GM19328 (cell line): ENCODE measurements at regions not wholly inside any gene's neighbourhood (a gene's known extent, or its start where the extent isn't known, plus 50 kb on each side); places are given as distances from the start of the nearest gene placed in this dataset.

Source experiments
- ATAC-seq: cut with Tn5 transposase; IDR thresholded peaks from one replicate; pipeline ENCODE4 v1.9.1; 2021; ENCODE audit warnings: mild to moderate bottlenecking, moderate library complexity; ENCODE audit not compliant: unreplicated experiment

- ATAC-seq = no peak
These were observed 668.5 kb downstream of the PCDH18 start for GRCh38 chr4:136863756-136864155.

DNA sequence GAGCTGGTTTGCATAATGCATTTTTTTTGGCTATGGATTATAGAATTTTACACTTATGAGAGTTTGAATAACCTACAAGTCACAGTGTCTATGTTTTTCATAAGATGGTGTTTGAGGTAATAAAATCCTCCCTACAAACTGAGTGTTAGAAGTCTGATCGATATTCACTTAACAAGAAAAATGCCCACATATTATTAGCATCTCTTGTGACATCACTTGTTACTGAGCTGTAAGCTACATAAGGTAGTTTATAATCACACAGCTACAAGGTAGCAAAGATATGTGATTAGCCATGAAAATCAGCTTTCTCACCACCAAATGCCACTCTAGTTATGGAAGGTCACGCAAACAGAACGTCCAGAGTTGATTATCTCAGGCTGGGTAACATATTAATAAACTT is 669.6 kb downstream of the PCDH18 start:
- no peak for ATAC-seq

- ATAC-seq = no peak
These were observed 671.2 kb downstream of the PCDH18 start for GRCh38 chr4:136861091-136861490.

DNA sequence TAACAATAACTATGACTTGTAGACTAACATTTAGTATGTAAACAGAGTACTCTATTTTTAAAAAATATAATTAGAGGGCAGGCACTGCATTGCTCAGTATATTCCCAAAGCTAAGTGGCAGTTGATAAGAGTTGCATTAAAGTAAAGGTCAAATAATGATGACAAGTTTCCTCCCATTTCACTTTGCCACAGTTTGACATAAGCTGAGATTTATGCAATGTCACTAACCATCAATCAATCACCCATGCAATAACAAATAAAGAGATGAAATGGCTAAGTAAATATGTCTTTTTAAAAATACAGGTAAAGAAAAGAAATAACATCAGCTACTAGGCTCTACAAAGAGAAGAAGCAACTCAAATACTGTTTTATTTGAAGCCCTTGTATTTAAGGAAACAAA is 673.4 kb downstream of the PCDH18 start:
- ATAC-seq = no peak

DNA sequence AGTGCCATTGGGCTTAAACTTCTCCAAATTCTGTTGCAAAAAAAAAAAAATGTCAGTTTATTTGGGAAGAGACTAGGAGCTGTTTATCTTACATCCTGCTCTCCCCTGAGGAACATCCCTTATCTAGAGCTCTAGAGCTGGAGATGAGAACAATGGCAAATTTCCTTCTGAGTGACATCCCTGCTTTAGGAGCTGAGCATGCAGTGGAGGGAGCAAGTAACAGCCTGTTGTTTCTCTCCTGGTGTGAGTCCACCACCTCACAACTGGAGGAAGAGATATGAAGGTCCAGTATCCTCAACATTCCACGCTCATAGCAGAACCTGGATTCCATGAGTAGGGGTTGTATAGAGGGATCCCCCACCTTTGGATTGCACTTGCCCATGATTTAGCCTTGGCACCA is 676.4 kb downstream of the PCDH18 start:
- ATAC-seq = no peak

DNA sequence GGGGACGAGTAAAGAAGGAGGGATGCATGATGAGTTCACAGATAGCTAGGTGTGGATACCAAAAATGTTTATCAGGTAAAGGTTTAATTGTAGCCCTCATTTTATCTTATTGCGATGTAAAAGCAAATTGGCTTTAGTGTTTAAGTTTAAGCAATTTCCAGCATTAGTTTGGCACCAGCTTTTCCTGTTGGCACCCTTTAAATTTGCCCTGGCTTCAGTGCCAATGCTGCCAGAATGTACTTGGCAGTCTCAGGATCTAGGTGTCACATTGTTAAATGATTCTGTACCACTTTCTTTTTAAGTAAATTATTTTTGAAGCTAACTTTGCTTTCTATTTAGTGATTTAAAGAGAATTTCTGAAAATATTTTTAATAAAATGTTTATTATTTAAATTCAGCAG is 681.8 kb downstream of the PCDH18 start:
- ATAC-seq = no peak

- no peak for ATAC-seq
These were observed 684.2 kb downstream of the PCDH18 start for GRCh38 chr4:136847881-136848621.

DNA sequence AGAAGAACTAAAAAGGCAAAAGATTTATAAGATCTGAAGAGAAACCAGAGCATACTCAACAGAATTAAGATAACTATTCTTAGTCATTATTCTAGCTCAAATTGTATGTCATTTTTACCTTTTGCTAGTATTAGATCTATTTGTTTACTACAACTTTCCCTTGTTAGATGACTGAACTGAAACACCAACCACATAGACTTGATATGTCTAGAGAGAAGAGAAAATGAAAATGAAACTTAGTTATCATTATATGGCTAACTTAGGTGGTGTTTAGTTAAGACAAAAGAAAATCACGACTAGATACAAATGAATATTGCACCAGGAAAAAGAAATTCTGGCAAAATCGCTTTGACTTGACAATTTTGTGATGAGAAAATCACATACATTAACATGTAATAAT is 690.8 kb downstream of the PCDH18 start:
- ATAC-seq = no peak

GRCh38 chr4:136838607-136839006 is 693.7 kb downstream of the PCDH18 start:
- no peak for ATAC-seq

GRCh38 chr4:136831553-136831952 is 700.7 kb downstream of the PCDH18 start:
- no peak for ATAC-seq

- ATAC-seq = no peak
These were observed 703.0 kb downstream of the PCDH18 start for GRCh38 chr4:136829280-136829679.

DNA sequence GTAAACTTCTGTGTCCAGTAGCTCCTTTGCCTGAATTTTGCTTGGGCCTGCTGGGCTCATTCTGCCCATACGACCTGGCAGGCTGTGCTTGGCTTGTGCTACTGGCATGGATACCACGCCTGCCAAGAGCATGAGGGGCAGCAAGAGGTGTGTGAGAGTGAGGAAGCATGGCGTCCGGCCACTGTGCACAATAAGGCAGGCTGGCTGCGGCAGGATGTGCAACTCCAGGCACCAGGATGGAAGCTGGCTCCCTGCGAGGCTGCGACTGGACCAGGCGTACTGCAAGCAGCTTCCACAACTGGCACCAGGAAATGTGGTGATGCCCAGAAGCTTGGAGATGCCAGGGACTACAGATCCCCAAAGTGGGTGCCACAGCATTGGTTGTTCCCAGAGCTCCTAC is 709.3 kb downstream of the PCDH18 start:
- ATAC-seq = no peak

GRCh38 chr4:136818811-136819330 is 713.4 kb downstream of the PCDH18 start:
- no peak for ATAC-seq

GRCh38 chr4:136812100-136812880 is 720.0 kb downstream of the PCDH18 start:
- no peak for ATAC-seq

GRCh38 chr4:136811496-136812077 is 720.7 kb downstream of the PCDH18 start:
- ATAC-seq = no peak

DNA sequence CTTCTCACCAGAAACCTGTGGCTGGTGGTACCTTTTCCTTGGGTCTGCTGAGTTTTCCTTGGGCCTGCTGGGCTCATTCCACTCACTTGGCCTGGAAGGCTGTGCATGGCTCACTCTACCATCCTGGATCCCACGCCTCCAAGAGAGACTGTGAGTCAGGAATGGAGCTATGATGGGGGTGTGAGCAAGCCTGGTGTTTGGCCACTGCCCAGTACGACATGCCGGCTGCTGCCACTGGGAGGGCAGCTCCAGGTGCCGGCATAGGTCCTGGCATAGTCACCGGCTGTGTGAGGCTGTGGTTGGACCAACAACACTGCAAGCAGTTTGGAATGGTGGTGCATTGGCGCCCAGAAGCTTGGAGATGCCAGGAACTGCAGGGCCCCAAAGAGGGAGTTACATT is 721.7 kb downstream of the PCDH18 start:
- ATAC-seq = no peak

DNA sequence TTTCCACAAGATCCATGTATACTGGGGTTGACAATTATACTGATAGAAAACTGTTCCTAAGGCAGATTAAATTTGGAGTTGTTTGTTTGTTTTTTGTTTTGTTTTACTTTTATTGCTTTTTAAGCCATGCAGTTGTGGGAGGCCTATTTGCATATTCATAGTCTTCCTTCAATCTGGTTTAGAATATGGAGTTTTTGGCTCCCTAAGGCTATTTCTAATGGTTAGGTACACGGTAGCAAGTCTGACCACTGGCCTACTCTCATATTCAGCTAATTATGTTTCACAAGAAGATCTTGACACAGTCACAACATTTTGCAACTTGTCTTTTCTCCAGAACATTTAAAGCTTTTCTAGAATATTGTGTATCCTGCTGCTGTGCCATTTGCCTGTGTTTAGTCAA is 725.5 kb downstream of the PCDH18 start:
- no peak for ATAC-seq

- ATAC-seq = no peak
These were observed 726.7 kb downstream of the PCDH18 start for GRCh38 chr4:136805617-136806016.

DNA sequence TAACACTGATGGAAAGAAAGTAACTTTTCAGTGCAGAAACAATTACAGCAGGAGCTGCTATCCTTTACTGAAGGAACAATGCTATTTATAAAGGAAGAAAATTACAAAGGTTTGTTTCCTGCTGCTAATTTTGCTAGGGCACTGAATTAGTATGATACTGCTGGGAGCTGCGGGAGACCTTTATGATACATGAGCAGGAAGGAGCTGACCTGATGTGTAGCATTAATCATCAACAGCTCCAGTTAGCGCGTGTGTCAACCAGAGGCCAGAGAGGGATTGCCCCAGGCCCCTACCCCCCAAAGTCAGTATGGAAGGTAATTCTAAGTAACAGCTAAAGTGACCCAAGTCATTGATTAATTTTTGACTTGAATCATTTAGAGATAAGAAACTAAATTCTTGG is 728.9 kb downstream of the PCDH18 start:
- no peak for ATAC-seq

- ATAC-seq = no peak
These were observed 732.0 kb downstream of the PCDH18 start for GRCh38 chr4:136800248-136800647.

- no peak for ATAC-seq
These were observed 735.3 kb downstream of the PCDH18 start for GRCh38 chr4:136796953-136797352.

GRCh38 chr4:136793848-136794247 is 738.4 kb downstream of the PCDH18 start:
- no peak for ATAC-seq
